ENCODE measurements at regions not wholly inside any gene's neighbourhood (a gene's known extent, or its start where the extent isn't known, plus 50 kb on each side); places are given as distances from the start of the nearest gene placed in this dataset.
"Not testable (repeated sequence)": the region's sequence is repeated elsewhere in the genome, so short reads cannot be mapped to it uniquely, and the experiment has no call there.

- intact Hi-C loops (cut with micrococcal nuclease; ENCODE audit: unreplicated experiment); H3K4me3 Mint-ChIP-seq (ENCODE audit: low read depth, unreplicated experiment); DNase-seq; H3K9me3 Mint-ChIP-seq (ENCODE audit: low read depth, unreplicated experiment); H3K27ac Mint-ChIP-seq (ENCODE audit: unreplicated experiment); CTCF ChIA-PET; H3K4me1 Mint-ChIP-seq (ENCODE audit: low read depth, unreplicated experiment); H3K27me3 Mint-ChIP-seq (ENCODE audit: unreplicated experiment); H3K36me3 Mint-ChIP-seq (ENCODE audit: insufficient read depth, unreplicated experiment); BruUV-seq (replicated peaks): not testable (repeated sequence)
These were observed 310.3 kb downstream of the BCL2L11 start for GRCh38 chr2:111430817-111431661.

GRCh38 chr2:111432423-111432822 lies 311.7 kb downstream of the BCL2L11 start:
- H3K27me3 Mint-ChIP-seq (ENCODE audit: unreplicated experiment); H3K27ac Mint-ChIP-seq (ENCODE audit: unreplicated experiment); H3K36me3 Mint-ChIP-seq (ENCODE audit: insufficient read depth, unreplicated experiment); BruUV-seq (replicated peaks); DNase-seq; CTCF ChIA-PET; intact Hi-C loops (cut with micrococcal nuclease; ENCODE audit: unreplicated experiment); H3K4me1 Mint-ChIP-seq (ENCODE audit: low read depth, unreplicated experiment); H3K4me3 Mint-ChIP-seq (ENCODE audit: low read depth, unreplicated experiment); H3K9me3 Mint-ChIP-seq (ENCODE audit: low read depth, unreplicated experiment): not testable (repeated sequence)

GRCh38 chr2:111432916-111433499 lies 312.3 kb downstream of the BCL2L11 start:
- H3K4me1 Mint-ChIP-seq (ENCODE audit: low read depth, unreplicated experiment); H3K4me3 Mint-ChIP-seq (ENCODE audit: low read depth, unreplicated experiment); H3K27ac Mint-ChIP-seq (ENCODE audit: unreplicated experiment); intact Hi-C loops (cut with micrococcal nuclease; ENCODE audit: unreplicated experiment); DNase-seq; H3K9me3 Mint-ChIP-seq (ENCODE audit: low read depth, unreplicated experiment); H3K36me3 Mint-ChIP-seq (ENCODE audit: insufficient read depth, unreplicated experiment); H3K27me3 Mint-ChIP-seq (ENCODE audit: unreplicated experiment); BruUV-seq (replicated peaks); CTCF ChIA-PET: not testable (repeated sequence)

GRCh38 chr2:111433892-111434607 lies 313.3 kb downstream of the BCL2L11 start:
- H3K4me1 Mint-ChIP-seq (ENCODE audit: low read depth, unreplicated experiment); intact Hi-C loops (cut with micrococcal nuclease; ENCODE audit: unreplicated experiment); H3K9me3 Mint-ChIP-seq (ENCODE audit: low read depth, unreplicated experiment); BruUV-seq (replicated peaks); H3K27ac Mint-ChIP-seq (ENCODE audit: unreplicated experiment); CTCF ChIA-PET; H3K36me3 Mint-ChIP-seq (ENCODE audit: insufficient read depth, unreplicated experiment); H3K27me3 Mint-ChIP-seq (ENCODE audit: unreplicated experiment); DNase-seq; H3K4me3 Mint-ChIP-seq (ENCODE audit: low read depth, unreplicated experiment): not testable (repeated sequence)

GRCh38 chr2:111434608-111434939 lies 313.9 kb downstream of the BCL2L11 start:
- intact Hi-C loops (cut with micrococcal nuclease; ENCODE audit: unreplicated experiment): not testable (repeated sequence)

GRCh38 chr2:111435553-111436310 lies 315.0 kb downstream of the BCL2L11 start:
- BruUV-seq (replicated peaks); H3K9me3 Mint-ChIP-seq (ENCODE audit: low read depth, unreplicated experiment); H3K4me3 Mint-ChIP-seq (ENCODE audit: low read depth, unreplicated experiment); CTCF ChIA-PET; H3K36me3 Mint-ChIP-seq (ENCODE audit: insufficient read depth, unreplicated experiment); intact Hi-C loops (cut with micrococcal nuclease; ENCODE audit: unreplicated experiment); H3K27ac Mint-ChIP-seq (ENCODE audit: unreplicated experiment); H3K4me1 Mint-ChIP-seq (ENCODE audit: low read depth, unreplicated experiment); H3K27me3 Mint-ChIP-seq (ENCODE audit: unreplicated experiment); DNase-seq: not testable (repeated sequence)

More at GRCh38 chr2:111434608-111434939, 313.9 kb downstream of the BCL2L11 start:
- H3K36me3 Mint-ChIP-seq (ENCODE audit: insufficient read depth, unreplicated experiment); CTCF ChIA-PET; BruUV-seq (replicated peaks); H3K27ac Mint-ChIP-seq (ENCODE audit: unreplicated experiment); H3K27me3 Mint-ChIP-seq (ENCODE audit: unreplicated experiment); H3K4me3 Mint-ChIP-seq (ENCODE audit: low read depth, unreplicated experiment); H3K9me3 Mint-ChIP-seq (ENCODE audit: low read depth, unreplicated experiment); H3K4me1 Mint-ChIP-seq (ENCODE audit: low read depth, unreplicated experiment); DNase-seq: not testable (repeated sequence)

- H3K4me3 Mint-ChIP-seq (ENCODE audit: low read depth, unreplicated experiment); intact Hi-C loops (cut with micrococcal nuclease; ENCODE audit: unreplicated experiment); H3K27ac Mint-ChIP-seq (ENCODE audit: unreplicated experiment); H3K27me3 Mint-ChIP-seq (ENCODE audit: unreplicated experiment); CTCF ChIA-PET; H3K36me3 Mint-ChIP-seq (ENCODE audit: insufficient read depth, unreplicated experiment); H3K9me3 Mint-ChIP-seq (ENCODE audit: low read depth, unreplicated experiment); H3K4me1 Mint-ChIP-seq (ENCODE audit: low read depth, unreplicated experiment); DNase-seq; BruUV-seq (replicated peaks): not testable (repeated sequence)
These were observed 315.7 kb downstream of the BCL2L11 start for GRCh38 chr2:111436411-111436810.

- H3K27ac Mint-ChIP-seq (ENCODE audit: unreplicated experiment); H3K27me3 Mint-ChIP-seq (ENCODE audit: unreplicated experiment); H3K9me3 Mint-ChIP-seq (ENCODE audit: low read depth, unreplicated experiment); H3K4me3 Mint-ChIP-seq (ENCODE audit: low read depth, unreplicated experiment); BruUV-seq (replicated peaks); intact Hi-C loops (cut with micrococcal nuclease; ENCODE audit: unreplicated experiment); CTCF ChIA-PET; H3K36me3 Mint-ChIP-seq (ENCODE audit: insufficient read depth, unreplicated experiment); DNase-seq; H3K4me1 Mint-ChIP-seq (ENCODE audit: low read depth, unreplicated experiment): not testable (repeated sequence)
These were observed 316.7 kb downstream of the BCL2L11 start for GRCh38 chr2:111437288-111437990.

- H3K36me3 Mint-ChIP-seq (ENCODE audit: insufficient read depth, unreplicated experiment); BruUV-seq (replicated peaks); H3K4me3 Mint-ChIP-seq (ENCODE audit: low read depth, unreplicated experiment); H3K4me1 Mint-ChIP-seq (ENCODE audit: low read depth, unreplicated experiment); CTCF ChIA-PET; H3K27ac Mint-ChIP-seq (ENCODE audit: unreplicated experiment); intact Hi-C loops (cut with micrococcal nuclease; ENCODE audit: unreplicated experiment); H3K27me3 Mint-ChIP-seq (ENCODE audit: unreplicated experiment); DNase-seq; H3K9me3 Mint-ChIP-seq (ENCODE audit: low read depth, unreplicated experiment): not testable (repeated sequence)
These were observed 317.4 kb downstream of the BCL2L11 start for GRCh38 chr2:111438161-111438560.
